ENCODE measurements at regions not wholly inside any gene's neighbourhood (a gene's known extent, or its start where the extent isn't known, plus 50 kb on each side); places are given as distances from the start of the nearest gene placed in this dataset.

- TF ChIP-seq CTCF (IDR thresholded peaks at IDR 0.05; ENCODE audit: extremely low read depth in 1 of 2, insufficient read depth in 1 of 2, low read depth in 1 of 2, low read length in 2 of 2) (no peak), POLR2A (IDR thresholded peaks at IDR 0.05; ENCODE audit: low read depth, low read length) (no peak), EZH2 (IDR thresholded peaks at IDR 0.05; ENCODE audit: borderline replicate concordance, low read depth, low read length, severe bottlenecking) (no peak), POLR2AphosphoS5 (IDR thresholded peaks at IDR 0.05; ENCODE audit: insufficient read depth, low read depth, low read length) (no peak), MYC (IDR thresholded peaks at IDR 0.05; ENCODE audit: low read depth, low read length) (no peak)
Measured at GRCh38 chr14:82642425-82642824, 1108.8 kb upstream of the SEL1L start.
